ENCODE measurements at regions not wholly inside any gene's neighbourhood (a gene's known extent, or its start where the extent isn't known, plus 50 kb on each side); places are given as distances from the start of the nearest gene placed in this dataset.

DNA sequence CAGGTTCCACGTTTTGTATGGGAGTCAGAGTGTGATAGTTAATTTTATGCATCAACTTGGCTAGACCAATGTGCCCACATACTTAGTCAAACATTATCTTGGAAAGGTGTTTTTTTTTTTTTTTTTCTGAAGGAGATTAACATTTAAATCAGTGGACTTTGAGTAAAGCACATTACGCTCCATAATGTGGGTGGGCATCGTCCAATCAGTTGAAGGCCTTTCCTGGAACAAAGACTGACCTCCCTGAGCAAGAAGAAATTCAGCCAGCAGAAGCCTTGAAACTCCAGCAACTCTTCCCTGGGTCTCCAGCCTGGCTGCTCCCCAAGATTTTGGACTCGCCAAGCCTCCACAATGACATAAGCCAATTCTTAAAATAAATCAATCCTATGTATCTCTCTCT, 711.4 kb downstream of the MTRR start:
- no peak for DNase-seq

GRCh38 chr5:8581047-8581446, 712.1 kb downstream of the MTRR start:
- DNase-seq = no peak

- peak in 1 of 2 experiments; percentile 19 for DNase-seq
Observed at GRCh38 chr5:8585230-8586018, 716.5 kb downstream of the MTRR start.

DNA sequence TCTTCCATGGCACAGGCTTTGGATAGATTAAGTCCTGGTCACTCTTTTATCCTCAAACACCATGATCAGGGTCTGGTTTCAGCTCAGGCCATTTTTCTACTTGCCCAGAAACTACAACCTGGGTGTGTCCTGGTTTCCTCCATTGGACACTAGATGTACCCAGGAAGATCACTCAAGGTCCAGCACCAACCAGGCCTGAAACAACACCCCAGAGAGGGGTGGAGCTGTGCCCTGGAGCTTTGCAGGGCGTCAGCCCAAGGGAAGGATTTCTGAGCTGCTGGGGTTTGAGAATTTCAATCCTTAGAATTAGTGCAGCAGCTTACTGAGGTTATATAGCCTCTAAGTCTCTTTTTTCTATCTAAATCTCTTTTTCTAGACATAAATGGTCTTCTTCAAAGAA, 722.0 kb downstream of the MTRR start:
- no peak for DNase-seq

- no peak for DNase-seq
Observed at GRCh38 chr5:8598356-8598755, 729.4 kb downstream of the MTRR start.

- no peak for DNase-seq
Observed at GRCh38 chr5:8598996-8599395, 730.0 kb downstream of the MTRR start.

- DNase-seq = no peak
Observed at GRCh38 chr5:8600843-8601242, 731.9 kb downstream of the MTRR start.

DNA sequence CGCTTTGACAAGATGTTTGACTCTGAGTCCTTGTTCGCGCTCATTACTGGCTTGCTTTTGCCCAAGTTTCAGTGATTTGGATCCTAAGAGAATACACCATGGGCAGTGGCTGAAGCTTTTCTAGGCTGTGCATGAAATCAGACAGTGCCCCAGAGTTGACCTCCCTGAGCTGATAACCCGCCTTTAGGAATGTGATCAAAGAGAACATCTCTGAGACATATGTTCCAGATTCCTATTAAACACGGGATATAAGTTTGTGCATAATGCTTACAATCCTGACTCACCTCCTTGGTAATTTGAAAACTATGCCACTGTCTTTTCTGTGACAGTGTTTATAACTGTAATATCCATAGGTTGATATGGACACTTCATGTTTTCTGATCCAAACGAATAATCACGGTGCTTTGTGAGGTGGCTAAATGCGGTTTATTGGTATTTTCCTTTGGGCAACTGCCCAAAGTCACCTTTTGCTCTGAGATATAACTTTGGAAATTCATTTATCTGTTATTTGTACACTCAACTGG, 732.9 kb downstream of the MTRR start:
- no peak for DNase-seq

GRCh38 chr5:8606231-8606630, 737.3 kb downstream of the MTRR start:
- no peak for DNase-seq

GRCh38 chr5:8611067-8611466, 742.1 kb downstream of the MTRR start:
- DNase-seq = no peak

DNA sequence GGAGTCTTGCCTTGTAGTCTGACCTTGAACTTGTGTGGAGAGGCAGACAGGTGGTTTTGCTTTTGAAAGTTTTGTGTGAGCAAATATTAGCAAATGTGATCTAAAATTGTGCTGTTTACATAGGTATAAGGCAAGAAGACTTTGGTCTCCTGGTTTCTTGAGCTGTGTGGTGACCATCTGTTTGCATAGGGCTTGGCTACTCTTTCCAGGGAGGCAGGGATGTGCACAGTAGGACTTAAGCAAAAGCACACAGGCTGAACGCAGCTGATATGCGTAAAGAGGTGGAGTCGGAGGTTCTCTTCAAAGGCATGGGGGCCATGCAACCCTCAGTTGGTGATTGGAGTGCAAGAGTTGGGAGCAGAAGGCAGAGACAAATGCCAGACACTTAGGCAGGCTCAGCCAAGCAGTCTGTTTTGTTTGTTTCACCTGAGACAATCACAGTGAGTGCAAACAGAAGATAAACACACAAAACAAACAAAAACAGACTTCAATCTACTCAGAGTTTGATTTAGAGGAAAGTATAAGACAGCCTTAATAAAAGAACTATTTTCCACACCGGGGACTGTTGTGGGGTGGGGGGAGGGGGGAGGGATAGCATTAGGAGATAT, 744.2 kb downstream of the MTRR start:
- DNase-seq = no peak

GRCh38 chr5:8615142-8615858, 746.4 kb downstream of the MTRR start:
- no peak for DNase-seq

DNA sequence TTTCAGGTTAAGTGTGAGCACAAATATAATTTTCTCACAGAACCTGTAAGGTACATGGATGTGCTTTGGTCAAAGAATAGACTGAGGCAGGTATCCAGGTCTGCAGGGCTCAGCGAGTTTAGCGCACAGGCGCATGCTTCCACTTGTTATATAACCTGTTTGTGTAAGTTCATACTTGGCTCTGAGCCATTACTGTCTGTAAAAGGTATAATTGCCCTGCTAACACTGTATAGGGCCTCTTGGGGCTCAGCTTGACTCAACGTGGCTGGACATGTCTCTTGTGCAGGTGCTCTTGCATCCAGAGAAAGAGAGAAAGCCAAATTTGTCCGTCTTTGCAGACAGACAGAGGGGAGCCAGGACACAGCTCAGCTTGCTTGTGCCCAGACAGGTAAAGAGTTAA, 759.6 kb downstream of the MTRR start:
- DNase-seq = peak in 1 of 2 experiments; percentile 69

DNA sequence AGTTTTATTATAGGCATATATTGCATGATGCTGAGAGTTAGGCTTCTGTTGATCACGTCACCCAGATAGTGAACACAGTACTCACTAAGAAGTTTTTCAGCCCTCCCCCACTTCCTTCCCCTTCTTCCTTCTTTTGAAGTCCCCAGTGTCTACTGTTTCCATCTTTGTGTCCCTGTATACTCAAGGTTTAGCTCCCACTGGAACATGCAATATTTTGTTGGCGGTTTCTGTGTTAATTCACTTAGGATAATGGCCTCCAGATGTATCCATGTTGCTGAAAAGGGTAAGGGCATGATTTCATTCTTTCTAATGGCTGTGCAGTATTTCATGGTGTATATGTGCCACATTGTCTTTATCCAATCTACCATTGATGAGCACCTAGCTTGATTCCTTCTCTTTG, 764.3 kb downstream of the MTRR start:
- no peak for DNase-seq

DNA sequence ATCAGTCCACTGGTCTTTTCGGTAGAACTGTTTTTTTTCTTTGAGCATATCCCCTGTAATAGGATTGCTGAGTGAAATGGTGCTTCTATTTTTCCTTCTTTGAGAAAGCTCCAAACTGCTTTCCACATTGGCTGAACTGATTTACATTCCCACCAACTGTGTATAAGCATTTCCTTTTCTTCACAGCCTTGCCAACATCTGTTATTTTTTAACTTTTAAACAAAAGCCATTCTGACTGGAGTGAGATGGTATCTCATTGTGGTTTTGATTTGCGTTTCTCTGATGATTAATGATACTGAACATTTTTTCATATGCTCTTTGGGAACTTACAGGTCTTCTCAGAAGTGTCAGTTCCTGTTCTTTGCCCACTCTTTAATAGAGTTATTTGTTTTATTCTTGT, 764.7 kb downstream of the MTRR start:
- no peak for DNase-seq

- DNase-seq = no peak
Observed at GRCh38 chr5:8634219-8634618, 765.3 kb downstream of the MTRR start.

- peak; percentile 100 for DNase-seq
Observed at GRCh38 chr5:8641786-8642505, 773.0 kb downstream of the MTRR start.

GRCh38 chr5:8644377-8644776, 775.4 kb downstream of the MTRR start:
- no peak for DNase-seq

- no peak for DNase-seq
Observed at GRCh38 chr5:8647111-8647510, 778.2 kb downstream of the MTRR start.

GRCh38 chr5:8650186-8650585, 781.2 kb downstream of the MTRR start:
- peak; percentile 88 to 96 for DNase-seq

GRCh38 chr5:8660133-8660893, 791.4 kb downstream of the MTRR start:
- no peak for DNase-seq

GRCh38 chr5:8663374-8663773, 794.4 kb downstream of the MTRR start:
- no peak for DNase-seq
